GM21381 (cell line): ENCODE measurements at regions not wholly inside any gene's neighbourhood (a gene's known extent, or its start where the extent isn't known, plus 50 kb on each side); places are given as distances from the start of the nearest gene placed in this dataset.

Source experiments
- ATAC-seq: cut with Tn5 transposase; IDR thresholded peaks from one replicate; pipeline ENCODE4 v1.9.1; 2021; ENCODE audit warnings: mild to moderate bottlenecking, moderate library complexity; ENCODE audit not compliant: unreplicated experiment

DNA sequence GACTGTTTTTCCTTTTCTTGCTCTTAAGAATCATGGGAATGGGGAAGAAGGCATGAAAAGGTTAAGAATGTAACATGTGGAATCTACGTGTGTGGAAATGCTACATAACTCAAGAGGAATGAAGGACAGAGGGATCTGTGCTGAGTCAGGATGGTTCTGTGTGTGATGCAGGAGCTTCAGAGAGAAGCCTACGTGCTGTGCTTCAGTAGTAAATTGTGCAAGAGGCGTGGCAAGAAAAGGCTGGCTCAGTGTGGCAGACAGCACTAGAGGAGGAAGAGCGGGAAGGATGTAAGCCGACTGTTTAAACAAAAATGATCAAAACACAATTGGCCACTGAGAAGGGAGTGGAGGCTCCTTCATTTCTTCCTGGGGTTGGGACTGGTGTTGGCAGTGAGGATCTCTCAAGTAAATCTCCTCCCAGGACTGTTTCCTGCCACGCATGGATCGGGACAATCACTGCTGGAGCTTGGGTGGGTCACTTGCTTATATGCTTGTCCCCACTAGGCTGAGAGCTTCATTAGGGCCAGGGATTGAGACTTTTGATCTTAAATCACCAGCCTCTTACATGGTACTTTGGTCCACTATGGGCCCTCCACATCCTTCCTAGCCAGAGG is 59.4 kb upstream of the BASP1 start:
- no peak for ATAC-seq

DNA sequence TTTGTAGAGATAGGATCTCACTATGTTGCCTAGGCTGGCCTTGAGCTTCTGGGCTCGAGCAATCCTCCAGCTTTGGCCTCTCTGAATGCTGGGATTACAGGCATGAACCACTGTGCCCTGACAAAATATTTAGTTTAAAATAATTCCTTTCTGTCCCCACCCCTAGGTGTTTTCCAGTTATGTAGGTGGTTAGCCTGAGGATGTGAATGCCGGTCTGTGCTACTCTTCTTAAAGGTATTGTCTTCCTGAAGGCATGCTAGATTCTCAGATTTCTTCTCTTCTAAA is 56.7 kb upstream of the BASP1 start:
- ATAC-seq: no peak

DNA sequence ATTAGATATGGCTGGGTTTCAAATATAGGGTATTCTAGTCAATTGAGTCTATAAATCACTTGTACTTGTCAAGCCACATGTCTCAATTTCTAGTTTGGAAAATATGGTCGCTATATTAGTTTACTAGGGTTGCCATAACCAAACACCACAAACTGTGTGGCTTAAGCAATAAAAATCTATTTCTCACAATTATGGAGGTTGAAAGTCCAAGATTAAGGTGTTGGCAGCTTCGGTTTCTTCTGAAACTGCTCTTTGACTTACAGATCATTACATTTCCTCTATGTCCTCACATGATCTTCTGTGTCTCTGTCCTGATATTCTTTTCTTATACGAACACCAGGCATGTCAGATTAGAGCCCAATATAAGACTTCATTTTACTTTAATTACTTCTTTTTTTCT is 55.8 kb upstream of the BASP1 start:
- ATAC-seq: no peak

DNA sequence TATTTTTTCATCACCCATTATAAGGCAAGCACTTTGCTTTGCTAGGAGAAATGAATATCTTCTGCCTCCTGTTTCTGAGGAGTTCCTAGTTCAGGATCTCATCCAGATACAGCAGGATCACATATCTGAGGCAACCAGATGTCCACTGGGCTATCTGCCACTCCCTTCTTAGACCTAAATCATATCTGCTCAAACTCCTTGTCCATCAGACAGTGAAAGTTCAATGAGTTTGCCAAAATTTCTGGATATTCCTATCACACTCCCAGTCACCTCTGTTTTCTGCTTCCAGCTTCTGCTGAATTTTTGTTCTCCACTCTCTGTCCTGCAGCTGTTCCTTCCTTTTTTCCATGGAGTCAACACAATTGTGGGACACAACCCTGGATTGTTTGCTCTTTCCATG is 54.2 kb upstream of the BASP1 start:
- no peak for ATAC-seq

DNA sequence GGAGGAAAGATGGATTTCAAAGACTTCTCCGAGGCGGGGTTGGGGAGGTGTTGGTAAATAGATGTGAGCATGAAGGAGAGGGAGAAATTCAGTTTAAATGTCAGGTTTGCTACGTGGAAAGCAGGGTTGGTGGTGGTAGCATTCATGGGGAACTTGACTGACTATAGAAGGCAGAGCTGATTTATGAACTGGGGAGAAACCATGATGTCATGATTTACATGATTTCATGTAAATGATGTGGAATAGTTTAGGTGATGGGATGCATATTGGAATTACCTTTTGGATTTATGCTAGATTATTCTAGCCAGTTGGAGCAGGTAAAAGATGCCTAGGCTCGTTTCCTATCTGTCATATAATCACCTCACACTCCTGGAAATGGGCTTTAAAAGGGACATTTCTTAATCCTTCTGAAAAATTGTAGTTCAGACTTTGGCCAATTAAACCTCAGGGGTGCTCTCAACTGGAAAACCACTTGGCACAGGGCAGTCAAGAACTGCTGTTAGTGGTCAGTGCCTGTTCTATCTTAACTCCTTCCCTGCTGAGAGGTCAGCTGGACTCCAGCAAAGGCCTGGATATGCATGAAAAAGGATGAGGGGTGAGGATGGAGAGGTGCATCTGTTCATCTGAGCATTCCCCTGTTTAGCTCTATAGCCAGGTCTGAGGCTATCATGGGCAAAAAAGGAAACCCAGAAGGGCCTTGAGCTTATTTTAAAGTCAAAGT is 50.1 kb upstream of the BASP1 start:
- no peak for ATAC-seq
